Left ventricle myocardium superior (tissue), 1 donor: ENCODE measurements at regions not wholly inside any gene's neighbourhood (a gene's known extent, or its start where the extent isn't known, plus 50 kb on each side); places are given as distances from the start of the nearest gene placed in this dataset.

Experiments used
- ATAC-seq: fragments of 200-7000 bp; cut with Tn5 transposase; one replicate; pipeline ENCODE4 v1.9.1; 2020; ENCODE audit warnings: mild to moderate bottlenecking, moderate library complexity
- DNase-seq: peaks from one replicate; pipeline ENCODE4 v3.0.0-alpha.2; 2020
- intact Hi-C: fragments of 100-400 bp; cut with micrococcal nuclease; formaldehyde crosslinking; loops from one replicate; pipeline ENCODE4 v1.11.0; 2022
- donor health status: DM: no; HTN: yes; CAD: no; lungs with severe emphysema.

GRCh38 chr6:53419026-53419425 is 70.3 kb upstream of the ELOVL5 start:
- no peak for DNase-seq
- intact Hi-C loops, result no loop called here
- no peak for ATAC-seq

- ATAC-seq (no peak), DNase-seq (no peak)
- intact Hi-C loops, result no loop called here
These were observed 69.5 kb upstream of the ELOVL5 start for GRCh38 chr6:53418288-53418687.

- DNase-seq, result no peak
- ATAC-seq, result no peak
- intact Hi-C loops, result no loop called here
These were observed 68.4 kb upstream of the ELOVL5 start for GRCh38 chr6:53417141-53417540.

- DNase-seq (no peak), ATAC-seq (no peak)
- intact Hi-C loops, result no loop called here
These were observed 64.6 kb upstream of the ELOVL5 start for GRCh38 chr6:53413326-53413725.

- intact Hi-C loops, result no loop called here
- ATAC-seq, result no peak
- DNase-seq, result no peak
These were observed 64.0 kb upstream of the ELOVL5 start for GRCh38 chr6:53412751-53413150.

GRCh38 chr6:53412021-53412715 is 63.4 kb upstream of the ELOVL5 start:
- intact Hi-C loops, result no loop called here
- no peak for DNase-seq
- no peak for ATAC-seq

GRCh38 chr6:53411451-53411850 is 62.7 kb upstream of the ELOVL5 start:
- DNase-seq, result no peak
- intact Hi-C loops, result no loop called here

GRCh38 chr6:53410508-53411258 is 61.9 kb upstream of the ELOVL5 start:
- intact Hi-C loops, result loop anchor here (1.0 kb wide), 1 partner anchor 238 kb away; no protein-coding TSS in a partner anchor
- DNase-seq (peak; percentile 67), ATAC-seq (peak; percentile 89)

More at GRCh38 chr6:53411451-53411850, 62.7 kb upstream of the ELOVL5 start:
- no peak for ATAC-seq

GRCh38 chr6:53408826-53409225 is 60.1 kb upstream of the ELOVL5 start:
- intact Hi-C loops, result no loop called here
- ATAC-seq (no peak), DNase-seq (no peak)

- DNase-seq (no peak), ATAC-seq (no peak)
- intact Hi-C loops, result no loop called here
These were observed 50.2 kb upstream of the ELOVL5 start for GRCh38 chr6:53399027-53399344.

GRCh38 chr6:53398247-53399026 is 49.7 kb upstream of the ELOVL5 start:
- ATAC-seq, result no peak
- intact Hi-C loops, result no loop called here
- DNase-seq, result no peak
